Vagina (tissue), 2 donors: ENCODE measurements at regions not wholly inside any gene's neighbourhood (a gene's known extent, or its start where the extent isn't known, plus 50 kb on each side); places are given as distances from the start of the nearest gene placed in this dataset.

Experiments
- DNase-seq, 2 donors: peaks; one replicate each; pipeline ENCODE4 v3.0.0-alpha.2; 2017; ENCODE audit errors: extremely low spot score in 2 of 2
- H3K27ac ChIP-seq: fragments of 200-600 bp; sonication (generic); one replicate; pipeline ENCODE4 v1.5.1; 2019
- H3K27me3 ChIP-seq: fragments of 200-600 bp; sonication (generic); one replicate; pipeline ENCODE4 v1.5.1; 2019
- H3K36me3 ChIP-seq, 2 donors: fragments of 200-600 bp; sonication (generic); one replicate each; pipeline ENCODE4 v1.5.1; 2017 to 2019
- H3K4me1 ChIP-seq: fragments of 200-600 bp; sonication (generic); one replicate; pipeline ENCODE4 v1.5.1; 2019
- H3K4me3 ChIP-seq, 2 donors: fragments of 200-600 bp; sonication (generic); 1 replicate in 1 of 2; 2 replicates in 1 of 2; pipeline ENCODE4 v1.5.1; 2016 to 2019
- H3K9me3 ChIP-seq: fragments of 200-600 bp; sonication (generic); one replicate; pipeline ENCODE4 v1.5.1; 2019
- POLR2A ChIP-seq, 2 donors: fragments of 450-650 bp; IDR thresholded peaks; one replicate each; pipeline ENCODE4 v1.6.1; 2017; ENCODE audit warnings: antibody characterized with exemption in 2 of 2, mild to moderate bottlenecking in 2 of 2, moderate library complexity in 2 of 2
- POLR2AphosphoS5 ChIP-seq, 2 donors: sonication (generic); formaldehyde crosslinking; IDR thresholded peaks; one replicate each; pipeline ENCODE4 v1.9.0; 2017; ENCODE audit warnings: antibody characterized with exemption in 2 of 2, mild to moderate bottlenecking in 2 of 2, low read depth in 1 of 2; ENCODE audit not compliant: insufficient read depth in 1 of 2
- intact Hi-C: fragments of 100-400 bp; cut with DNase I; formaldehyde crosslinking; loops from one replicate; pipeline ENCODE4 v1.15.1; 2023
- TF ChIP-seq, protein P1 (sequence below), 3 experiments: fragments of 450-650 bp in 2 of 3; fragments of 200-600 bp in 1 of 3; sonication (generic) in 1 of 3; IDR thresholded peaks; one replicate each; pipeline ENCODE4 v1.5.1; 2017 to 2019; ENCODE audit warnings: antibody characterized with exemption in 3 of 3, mild to moderate bottlenecking in 2 of 3, moderate library complexity in 2 of 3

DNA sequence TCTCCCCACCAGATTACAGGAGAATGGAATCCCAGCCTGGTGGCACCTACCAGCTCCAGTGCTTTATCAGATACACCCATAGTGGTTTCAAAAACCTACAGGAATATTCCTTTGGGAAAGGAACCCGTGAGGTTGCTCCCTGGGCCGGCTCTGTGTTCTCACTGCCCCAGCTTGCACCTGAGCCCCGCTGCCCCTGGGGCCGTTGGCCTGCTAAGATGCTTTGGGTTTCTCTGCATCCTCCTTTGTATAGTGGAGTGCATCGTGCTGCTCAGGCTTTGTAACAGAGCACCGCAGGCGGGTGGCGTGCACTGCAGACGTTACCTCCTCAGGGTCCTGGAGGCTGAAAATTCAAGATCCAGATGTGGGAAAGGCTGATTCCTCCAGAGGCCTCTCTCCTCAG is 414.1 kb downstream of the BRD1 start:
- no peak overlapping the region for H3K27ac ChIP-seq
- DNase-seq, result peak in 1 of 2 donors; percentile 49

DNA sequence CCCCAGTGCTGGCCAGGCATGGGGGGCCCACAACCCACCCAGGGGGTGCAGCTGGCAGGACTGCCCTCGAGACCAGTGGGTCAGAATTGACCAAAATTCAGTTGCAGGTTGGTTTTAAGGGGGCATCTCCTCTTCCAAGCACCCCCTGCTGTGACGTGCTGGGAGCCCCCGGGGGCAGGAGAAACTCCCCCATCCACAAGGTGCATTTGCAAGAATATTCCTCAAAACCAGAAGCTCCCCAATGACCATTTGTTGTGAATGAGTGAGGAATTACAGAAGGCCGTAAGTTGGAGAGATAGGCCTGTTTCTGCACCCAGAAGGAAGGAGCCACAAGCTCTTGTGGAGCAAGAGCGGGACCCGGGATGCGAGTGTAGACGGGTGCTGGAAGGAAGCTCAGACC is 414.5 kb downstream of the BRD1 start:
- intact Hi-C loops, result no loop called here
- Histone ChIP-seq H3K9me3 (no peaks in the 10 kb centered on the region), H3K27me3 (no peaks in the 10 kb centered on the region), H3K27ac (no peak overlapping the region), H3K4me3 (no peak overlapping the region), H3K4me1 (no peaks in the 10 kb centered on the region), H3K36me3 (no peaks in the 10 kb centered on the region)
- TF ChIP-seq POLR2A (IDR thresholded peaks at IDR 0.05) (no peak), POLR2AphosphoS5 (IDR thresholded peaks at IDR 0.05; ENCODE audit: insufficient read depth in 1 of 2, low read depth in 1 of 2) (no peak)
- TF ChIP-seq, protein P1, sequence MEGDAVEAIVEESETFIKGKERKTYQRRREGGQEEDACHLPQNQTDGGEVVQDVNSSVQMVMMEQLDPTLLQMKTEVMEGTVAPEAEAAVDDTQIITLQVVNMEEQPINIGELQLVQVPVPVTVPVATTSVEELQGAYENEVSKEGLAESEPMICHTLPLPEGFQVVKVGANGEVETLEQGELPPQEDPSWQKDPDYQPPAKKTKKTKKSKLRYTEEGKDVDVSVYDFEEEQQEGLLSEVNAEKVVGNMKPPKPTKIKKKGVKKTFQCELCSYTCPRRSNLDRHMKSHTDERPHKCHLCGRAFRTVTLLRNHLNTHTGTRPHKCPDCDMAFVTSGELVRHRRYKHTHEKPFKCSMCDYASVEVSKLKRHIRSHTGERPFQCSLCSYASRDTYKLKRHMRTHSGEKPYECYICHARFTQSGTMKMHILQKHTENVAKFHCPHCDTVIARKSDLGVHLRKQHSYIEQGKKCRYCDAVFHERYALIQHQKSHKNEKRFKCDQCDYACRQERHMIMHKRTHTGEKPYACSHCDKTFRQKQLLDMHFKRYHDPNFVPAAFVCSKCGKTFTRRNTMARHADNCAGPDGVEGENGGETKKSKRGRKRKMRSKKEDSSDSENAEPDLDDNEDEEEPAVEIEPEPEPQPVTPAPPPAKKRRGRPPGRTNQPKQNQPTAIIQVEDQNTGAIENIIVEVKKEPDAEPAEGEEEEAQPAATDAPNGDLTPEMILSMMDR (IDR thresholded peaks at IDR 0.05), result no peak
- DNase-seq, result peak in 1 of 2 donors; percentile 64

More for the DNA sequence above, 414.1 kb downstream of the BRD1 start:
- intact Hi-C loops, result no loop called here
- TF ChIP-seq, protein P1 (IDR thresholded peaks at IDR 0.05), result no peak
- TF ChIP-seq POLR2AphosphoS5 (IDR thresholded peaks at IDR 0.05; ENCODE audit: insufficient read depth in 1 of 2, low read depth in 1 of 2), result no peak
- TF ChIP-seq POLR2A (IDR thresholded peaks at IDR 0.05), result no peak
- Histone ChIP-seq H3K4me3 (no peak overlapping the region), H3K4me1 (no peaks in the 10 kb centered on the region), H3K36me3 (no peaks in the 10 kb centered on the region), H3K27me3 (no peaks in the 10 kb centered on the region), H3K9me3 (no peaks in the 10 kb centered on the region)

DNA sequence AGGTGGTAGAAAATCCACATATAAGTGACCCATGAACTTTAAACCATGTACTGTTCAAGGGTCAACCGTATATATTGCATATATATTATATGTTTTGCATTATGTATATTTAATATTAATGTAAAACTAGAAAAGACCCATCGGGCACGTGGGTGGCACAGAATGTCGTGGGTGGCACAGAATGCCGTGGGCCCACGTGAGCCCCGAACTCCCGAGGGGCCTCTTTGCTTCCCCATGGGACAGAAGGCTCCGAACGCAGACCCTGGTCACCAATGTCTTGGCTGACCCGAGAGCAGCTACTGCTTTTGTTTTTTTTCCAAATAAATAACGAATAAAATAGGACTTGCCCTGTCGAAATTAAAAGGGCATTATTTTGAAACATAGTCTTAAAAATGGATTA is 415.4 kb downstream of the BRD1 start:
- H3K9me3 ChIP-seq, result no peaks in the 10 kb centered on the region
- H3K27ac ChIP-seq, result no peak overlapping the region
- DNase-seq, result no peak
- no peaks in the 10 kb centered on the region for H3K36me3 ChIP-seq
- TF ChIP-seq, protein P1 (IDR thresholded peaks at IDR 0.05), result no peak
- TF ChIP-seq POLR2A (IDR thresholded peaks at IDR 0.05) (no peak), POLR2AphosphoS5 (IDR thresholded peaks at IDR 0.05; ENCODE audit: insufficient read depth in 1 of 2, low read depth in 1 of 2) (no peak)
- H3K27me3 ChIP-seq, result no peaks in the 10 kb centered on the region
- intact Hi-C loops, result no loop called here
- no peaks in the 10 kb centered on the region for H3K4me1 ChIP-seq
- H3K4me3 ChIP-seq, result no peak overlapping the region

DNA sequence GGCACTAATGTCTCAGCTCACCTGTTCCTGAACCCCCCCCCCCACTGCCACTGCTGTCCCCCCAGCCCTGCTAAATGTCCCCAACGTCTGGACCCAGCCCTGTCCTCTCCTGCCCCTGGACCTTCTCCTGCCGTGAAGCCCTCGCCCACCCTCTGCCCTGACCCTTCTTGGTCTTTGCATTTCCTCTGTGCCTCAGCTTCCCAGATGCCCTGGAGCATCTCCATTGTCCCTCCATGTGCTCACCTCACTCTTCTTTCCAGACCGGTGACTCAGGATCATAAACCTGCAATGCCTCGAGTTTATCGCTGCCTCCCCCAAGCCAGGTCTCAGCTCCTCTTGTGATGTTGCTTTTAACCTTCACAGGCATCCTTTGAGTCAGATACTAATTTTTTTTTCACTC is 416.4 kb downstream of the BRD1 start:
- intact Hi-C loops, result no loop called here
- H3K27ac ChIP-seq, result no peak overlapping the region
- DNase-seq, result no peak
- TF ChIP-seq, protein P1 (IDR thresholded peaks at IDR 0.05), result no peak
- TF ChIP-seq POLR2AphosphoS5 (IDR thresholded peaks at IDR 0.05; ENCODE audit: insufficient read depth in 1 of 2, low read depth in 1 of 2) (no peak), POLR2A (IDR thresholded peaks at IDR 0.05) (no peak)
- H3K9me3 ChIP-seq, result no peaks in the 10 kb centered on the region
- H3K36me3 ChIP-seq, result no peaks in the 10 kb centered on the region
- H3K27me3 ChIP-seq, result no peaks in the 10 kb centered on the region
- no peaks in the 10 kb centered on the region for H3K4me1 ChIP-seq
- H3K4me3 ChIP-seq, result no peak overlapping the region

DNA sequence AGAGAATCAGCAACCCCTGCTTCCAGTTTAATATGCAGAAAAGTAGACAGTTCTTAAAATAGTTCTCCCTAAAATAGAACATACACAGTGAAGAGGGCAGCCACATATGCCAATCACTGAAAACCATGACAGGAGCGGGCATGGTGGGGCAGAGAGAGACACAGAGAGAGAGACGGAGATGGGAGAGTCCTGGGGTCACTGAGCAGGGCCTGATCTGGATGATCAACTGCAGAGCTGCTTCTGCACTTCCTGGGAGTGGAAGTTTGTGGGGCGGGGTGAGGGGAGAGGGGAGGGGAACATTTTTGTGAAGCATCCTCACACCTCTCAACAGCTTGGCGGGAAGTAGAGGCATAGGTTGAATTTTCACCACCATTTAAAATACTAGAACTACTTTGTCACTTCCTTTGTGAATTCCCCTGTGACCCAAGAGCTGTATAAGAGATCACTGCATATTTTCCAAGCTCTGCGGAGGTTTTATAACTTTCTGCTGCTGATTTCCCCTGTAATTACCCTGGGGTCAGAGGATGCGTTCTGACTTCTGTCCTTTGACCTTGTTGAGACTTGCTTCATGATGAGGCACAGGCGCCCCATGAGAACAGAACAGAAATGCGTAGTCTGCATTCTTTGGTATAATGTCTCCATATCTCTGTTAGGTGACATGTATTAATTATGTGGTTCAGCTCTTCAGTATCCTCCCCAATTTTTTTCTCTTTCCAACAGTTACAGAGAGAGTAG is 419.4 kb downstream of the BRD1 start:
- Histone ChIP-seq H3K4me1 (no peaks in the 10 kb centered on the region), H3K9me3 (no peaks in the 10 kb centered on the region), H3K27ac (no peak overlapping the region), H3K4me3 (no peak overlapping the region), H3K27me3 (no peaks in the 10 kb centered on the region), H3K36me3 (no peaks in the 10 kb centered on the region)
- intact Hi-C loops, result no loop called here
- DNase-seq, result peak in 1 of 2 donors; percentile 58
- TF ChIP-seq, protein P1 (IDR thresholded peaks at IDR 0.05), result no peak
- TF ChIP-seq POLR2A (IDR thresholded peaks at IDR 0.05) (no peak), POLR2AphosphoS5 (IDR thresholded peaks at IDR 0.05; ENCODE audit: insufficient read depth in 1 of 2, low read depth in 1 of 2) (no peak)
